H1 (cell line): ENCODE measurements at regions not wholly inside any gene's neighbourhood (a gene's known extent, or its start where the extent isn't known, plus 50 kb on each side); places are given as distances from the start of the nearest gene placed in this dataset.

ENCODE experiments used
- CTCF ChIA-PET: fragments of 300-600 bp; sonication (Branson Sonifier 250); formaldehyde crosslinking; loops from one replicate; lab custom pipeline; 2021; ENCODE audit not compliant: partially characterized antibody; lab: Charles Lee
- POLR2A ChIA-PET: fragments of 300-600 bp; sonication (Branson Sonifier 250); formaldehyde crosslinking; loops from one replicate; lab custom pipeline; 2021; ENCODE audit warnings: inconsistent platforms; ENCODE audit not compliant: partially characterized antibody; lab: Charles Lee
- DNase-seq, 2 experiments: peaks; one replicate each; pipeline versions ENCODE4 v3.0.0 to v3.0.0-alpha.2; 2010 to 2022; ENCODE audit warnings: low spot score in 2 of 2, low read depth in 1 of 2, mixed read lengths in 1 of 2
- FAIRE-seq: peaks from 2 replicates; lab custom pipeline; 2011; peaks lifted over from hg19 to GRCh38; lab: Jason Lieb, UNC
- H2AFZ ChIP-seq: 2 replicates; pipeline ENCODE4 v1.8.1; 2012; ENCODE audit warnings: low read length, inconsistent platforms
- H2AK5ac ChIP-seq: 2 replicates; pipeline ENCODE4 v1.6.1; 2013; ENCODE audit warnings: low read depth, low read length
- H2BK120ac ChIP-seq: replicated peaks from 2 replicates; pipeline ENCODE3; 2013; ENCODE audit warnings: low read depth, low read length, inconsistent platforms
- H2BK12ac ChIP-seq: 2 replicates; pipeline ENCODE4 v1.6.1; 2013; ENCODE audit warnings: low read depth, low read length
- H2BK15ac ChIP-seq: 2 replicates; pipeline ENCODE4 v1.6.1; 2013; ENCODE audit warnings: low read length
- H2BK20ac ChIP-seq: 2 replicates; pipeline ENCODE4 v1.6.1; 2013; ENCODE audit warnings: low read length
- H2BK5ac ChIP-seq: 2 replicates; pipeline ENCODE4 v1.6.1; 2013; ENCODE audit warnings: low read depth, low read length
- H3K14ac ChIP-seq: 2 replicates; pipeline ENCODE4 v1.6.1; 2013; ENCODE audit warnings: inconsistent platforms; ENCODE audit not compliant: insufficient read length
- H3K18ac ChIP-seq: 2 replicates; pipeline ENCODE4 v1.6.1; 2013; ENCODE audit warnings: low read length; ENCODE audit errors: extremely low read depth
- H3K23ac ChIP-seq: 2 replicates; pipeline ENCODE4 v1.6.1; 2013; ENCODE audit warnings: inconsistent platforms; ENCODE audit not compliant: insufficient read length
- H3K23me2 ChIP-seq: 2 replicates; pipeline ENCODE4 v1.6.1; 2013; ENCODE audit warnings: low read depth, low read length
- H3K27ac ChIP-seq: 2 replicates; pipeline ENCODE4 v1.6.1; 2011; ENCODE audit warnings: low read depth, low read length, inconsistent platforms
- H3K27me3 ChIP-seq, 4 experiments: replicated peaks in 1 of 4; 1 replicate in 1 of 4; 2 replicates in 3 of 4; pipeline versions ENCODE4 v1.6.1 to v1.8.1; 2011 to 2013; ENCODE audit warnings: low read length in 3 of 4, mild to moderate bottlenecking in 3 of 4, inconsistent platforms in 2 of 4, mixed read lengths in 2 of 4, moderate library complexity in 1 of 4; ENCODE audit not compliant: control insufficient read depth in 3 of 4, insufficient read depth in 3 of 4; ENCODE audit errors: extremely low read depth in 1 of 4
- H3K36me3 ChIP-seq, 4 experiments: 2 replicates each; pipeline versions ENCODE4 v1.6.1 to v1.8.1; 2011 to 2013; ENCODE audit warnings: mild to moderate bottlenecking in 4 of 4, low read length in 3 of 4, moderate library complexity in 2 of 4, control low read depth in 1 of 4, inconsistent platforms in 1 of 4; ENCODE audit not compliant: insufficient read depth in 4 of 4, control insufficient read depth in 2 of 4
- H3K4ac ChIP-seq: replicated peaks from 2 replicates; pipeline ENCODE3; 2013; ENCODE audit warnings: low read length, low read depth, mixed read lengths, inconsistent platforms; ENCODE audit not compliant: insufficient read length
- H3K4me1 ChIP-seq, 4 experiments: replicated peaks in 1 of 4; 1 replicate in 1 of 4; 2 replicates in 3 of 4; pipeline versions ENCODE4 v1.6.1 to v1.8.1; 2011 to 2013; ENCODE audit warnings: low read length in 3 of 4, inconsistent platforms in 2 of 4, mixed read lengths in 1 of 4; ENCODE audit not compliant: insufficient read depth in 4 of 4, control insufficient read depth in 3 of 4
- H3K4me2 ChIP-seq, 2 experiments: 2 replicates each; pipeline versions ENCODE4 v1.6.1 to v1.8.1; 2011 to 2013; ENCODE audit warnings: low read depth in 2 of 2, low read length in 2 of 2, control low read depth in 1 of 2, inconsistent platforms in 1 of 2, mild to moderate bottlenecking in 1 of 2; ENCODE audit not compliant: insufficient read depth in 1 of 2
- H3K4me3 ChIP-seq, 4 experiments: fragments of 200-600, 300-600 bp in 1 of 4; sonication (generic), shearing (Covaris generic), sonication (Bioruptor Twin) in 1 of 4; 2 replicates each; pipeline versions ENCODE4 v1.5.1 to v1.8.1; 2011 to 2016; ENCODE audit warnings: low read length in 4 of 4, low read depth in 3 of 4, control low read depth in 2 of 4, inconsistent platforms in 2 of 4, mild to moderate bottlenecking in 2 of 4, mixed read lengths in 1 of 4, moderate library complexity in 1 of 4; ENCODE audit not compliant: insufficient read depth in 2 of 4; ENCODE audit errors: extremely low read depth in 1 of 4
- H3K56ac ChIP-seq: replicated peaks from 2 replicates; pipeline ENCODE3; 2013; ENCODE audit warnings: low read depth, mild to moderate bottlenecking, mixed read lengths, low read length, inconsistent platforms; ENCODE audit not compliant: insufficient read length
- H3K79me1 ChIP-seq: 2 replicates; pipeline ENCODE4 v1.6.1; 2013; ENCODE audit warnings: low read depth, low read length, control low read depth
- H3K79me2 ChIP-seq, 2 experiments: 2 replicates each; pipeline versions ENCODE4 v1.6.1 to v1.8.1; 2012 to 2013; ENCODE audit warnings: low read length in 2 of 2, mild to moderate bottlenecking in 2 of 2, inconsistent platforms in 1 of 2; ENCODE audit not compliant: insufficient read depth in 2 of 2, control insufficient read depth in 1 of 2
- H3K9ac ChIP-seq, 4 experiments: replicated peaks in 1 of 4; 1 replicate in 1 of 4; 2 replicates in 3 of 4; pipeline versions ENCODE4 v1.6.1 to v1.8.1; 2011 to 2013; ENCODE audit warnings: low read depth in 3 of 4, low read length in 3 of 4, control low read depth in 2 of 4, mild to moderate bottlenecking in 2 of 4, moderate library complexity in 2 of 4, inconsistent platforms in 1 of 4; ENCODE audit errors: extremely low read depth in 1 of 4
- H3K9me3 ChIP-seq, 2 experiments: 2 replicates each; pipeline versions ENCODE4 v1.6.1 to v1.8.1; 2012 to 2013; ENCODE audit warnings: mild to moderate bottlenecking in 2 of 2, moderate library complexity in 2 of 2, control low read depth in 1 of 2, inconsistent platforms in 1 of 2, low read depth in 1 of 2, low read length in 1 of 2, mixed read lengths in 1 of 2; ENCODE audit not compliant: insufficient read depth in 2 of 2
- H4K20me1 ChIP-seq, 2 experiments: replicated peaks in 1 of 2; 2 replicates each; pipeline versions ENCODE3 to v1.8.1; 2011 to 2013; ENCODE audit warnings: inconsistent platforms in 2 of 2, low read length in 2 of 2, mild to moderate bottlenecking in 1 of 2; ENCODE audit not compliant: insufficient read depth in 2 of 2, control insufficient read depth in 1 of 2
- H4K5ac ChIP-seq: 2 replicates; pipeline ENCODE4 v1.6.1; 2013; ENCODE audit warnings: low read length, low read depth, mixed read lengths, inconsistent platforms; ENCODE audit not compliant: insufficient read length
- H4K8ac ChIP-seq: 2 replicates; pipeline ENCODE4 v1.8.0; 2013; ENCODE audit warnings: mild to moderate bottlenecking, moderate library complexity, low read length, inconsistent platforms; ENCODE audit not compliant: insufficient read depth; ENCODE audit errors: extremely low read depth
- H4K91ac ChIP-seq: replicated peaks from 2 replicates; pipeline ENCODE3; 2013; ENCODE audit warnings: low read length, mixed read lengths, inconsistent platforms; ENCODE audit not compliant: insufficient read length
- CBX8 ChIP-seq: fragments of 300-800, 300-1000 bp; sonication (generic); IDR thresholded peaks from 2 replicates; pipeline ENCODE4 v1.7.1; 2016; ENCODE audit warnings: low read depth, low read length, borderline replicate concordance
- CHD2 ChIP-seq: IDR thresholded peaks from 2 replicates; pipeline ENCODE4 v1.6.1; 2012; ENCODE audit warnings: low read length, improper control_type of control experiment
- CTCF ChIP-seq, 3 experiments: IDR thresholded peaks; 1 replicate in 2 of 3; 2 replicates in 1 of 3; pipeline versions ENCODE4 v1.5.1 to v1.6.1; 2011; ENCODE audit warnings: low read length in 3 of 3, mild to moderate bottlenecking in 3 of 3, inconsistent platforms in 2 of 3, low read depth in 1 of 3, moderate library complexity in 1 of 3; ENCODE audit not compliant: insufficient read depth in 1 of 3; ENCODE audit errors: control extremely low read depth in 1 of 3
- EGR1 ChIP-seq: IDR thresholded peaks from 2 replicates; pipeline ENCODE4 v1.6.1; 2011; ENCODE audit warnings: low read depth, low read length, borderline replicate concordance
- POU5F1 ChIP-seq: IDR thresholded peaks from 2 replicates; pipeline ENCODE4 v1.6.1; 2011; ENCODE audit warnings: low read depth, mild to moderate bottlenecking, low read length, moderate library complexity
- SIRT6 ChIP-seq: IDR thresholded peaks from one replicate; pipeline ENCODE4 v1.7.1; 2012; ENCODE audit warnings: low read length, inconsistent platforms
- whole genome bisulfite sequencing, 2 experiments: shearing (Covaris generic) in 1 of 2; methylation state at CpG; one replicate each; pipeline versions ENCODE4 v1.1.6 to v1.1.7; 2013 to 2015; ENCODE audit warnings: low lambda C conversion rate in 2 of 2, mixed read lengths in 2 of 2, inconsistent platforms in 1 of 2, low coverage in 1 of 2, missing lambda C conversion rate in 1 of 2; ENCODE audit not compliant: insufficient replicate concordance in 2 of 2, insufficient coverage in 1 of 2, insufficient read length in 1 of 2; ENCODE audit errors: extremely low coverage in 1 of 2, missing lambda C conversion rate in 1 of 2; 5-methylcytosine and 5-hydroxymethylcytosine counted together

DNA sequence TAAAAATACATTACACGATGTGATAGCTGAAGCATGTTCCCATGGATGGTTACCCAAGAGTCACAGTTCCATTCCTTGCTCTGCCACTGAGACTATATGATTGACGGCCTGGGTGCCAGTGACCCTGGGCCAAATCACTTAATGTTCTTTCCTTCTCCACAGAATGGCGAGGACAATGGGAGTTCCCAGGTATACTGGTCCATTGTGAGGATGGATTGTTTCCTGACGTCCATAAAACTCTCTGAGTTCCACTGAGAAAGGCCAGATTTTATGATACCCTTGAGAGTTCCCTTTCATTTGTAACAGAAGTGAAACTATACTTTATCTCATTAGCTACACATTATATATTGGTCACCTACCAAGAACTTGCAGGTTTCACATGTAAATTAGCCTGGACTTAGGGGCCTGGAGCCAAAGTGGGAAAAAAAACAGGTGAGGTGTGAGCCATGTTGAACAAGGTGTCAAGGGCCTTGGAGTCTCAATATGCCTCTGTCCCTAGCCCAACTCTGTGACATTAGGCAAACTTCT is 502.2 kb upstream of the DAB1 start:
- WGBS, 2 experiments: 90% methylated on average over 4 of the region's 4 CpGs; no CpG with 5 or more reads in 1 of the 2 experiments
- no peaks in the 10 kb centered on the region for H3K23me2 ChIP-seq
- TF ChIP-seq EGR1 (no peak), SIRT6 (no peak), CTCF (IDR thresholded peaks at IDR 0.05; ENCODE audit: control extremely low read depth in 1 of 3, insufficient read depth in 1 of 3, low read depth in 1 of 3, low read length in 3 of 3) (no peak), CBX8 (no peak), POU5F1 (no peak), CHD2 (no peak)
- H2BK12ac ChIP-seq: no peak overlapping the region
- H3K79me1 ChIP-seq: no peaks in the 10 kb centered on the region
- FAIRE-seq (no peak), DNase-seq (no peak)
- ChIA-PET POLR2A (no interaction called here), CTCF (no interaction called here)
- no peak overlapping the region for H2BK15ac ChIP-seq
- H4K5ac ChIP-seq: no peak overlapping the region
- no peak overlapping the region for H4K91ac ChIP-seq
- H2AK5ac ChIP-seq: no peak overlapping the region
- H3K27ac ChIP-seq: no peak overlapping the region
- no peak overlapping the region for H3K14ac ChIP-seq
- no peaks in the 10 kb centered on the region for H3K36me3 ChIP-seq
- H4K8ac ChIP-seq: no peak overlapping the region
- H2BK20ac ChIP-seq: no peak overlapping the region
- H3K9ac ChIP-seq: no peak overlapping the region
- no peak overlapping the region for H2BK5ac ChIP-seq
- no peaks in the 10 kb centered on the region for H3K9me3 ChIP-seq
- H3K79me2 ChIP-seq: no peaks in the 10 kb centered on the region
- H3K56ac ChIP-seq: no peak overlapping the region
- no peak overlapping the region for H3K4ac ChIP-seq
- H3K23ac ChIP-seq: no peak overlapping the region
- H3K27me3 ChIP-seq: no peaks in the 10 kb centered on the region
- H3K4me1 ChIP-seq: peaks cover 0 to 9% (median 1%) of the 10 kb centered on the region in 4 experiments; a peak in 2 of 7 replicates
- no peaks in the 10 kb centered on the region for H4K20me1 ChIP-seq
- no peak overlapping the region for H3K18ac ChIP-seq
- H2AFZ ChIP-seq: no peak overlapping the region
- no peak overlapping the region for H2BK120ac ChIP-seq
- no peak overlapping the region for H3K4me3 ChIP-seq
- H3K4me2 ChIP-seq: no peak overlapping the region
